T follicular helper cell (primary cell): ENCODE measurements at regions not wholly inside any gene's neighbourhood (a gene's known extent, or its start where the extent isn't known, plus 50 kb on each side); places are given as distances from the start of the nearest gene placed in this dataset.

Source experiments
- DNase-seq: peaks from one replicate; pipeline ENCODE4 v3.0.0-alpha.2; 2020; ENCODE audit warnings: low read depth

- DNase-seq: no peak
Measured at GRCh38 chr22:47944941-47945340, 1182.5 kb downstream of the TBC1D22A start.

GRCh38 chr22:47943729-47944700 lies 1181.6 kb downstream of the TBC1D22A start:
- no peak for DNase-seq

- DNase-seq: no peak
Measured at GRCh38 chr22:47940211-47940610, 1177.8 kb downstream of the TBC1D22A start.

GRCh38 chr22:47933891-47934290 lies 1171.4 kb downstream of the TBC1D22A start:
- no peak for DNase-seq

- DNase-seq: no peak
Measured at GRCh38 chr22:47933226-47933625, 1170.8 kb downstream of the TBC1D22A start.

- no peak for DNase-seq
Measured at GRCh38 chr22:47929646-47930185, 1167.3 kb downstream of the TBC1D22A start.

- DNase-seq: no peak
Measured at GRCh38 chr22:47929073-47929472, 1166.6 kb downstream of the TBC1D22A start.

- no peak for DNase-seq
Measured at GRCh38 chr22:47928631-47929030, 1166.2 kb downstream of the TBC1D22A start.

- no peak for DNase-seq
Measured at GRCh38 chr22:47927648-47928210, 1165.3 kb downstream of the TBC1D22A start.

- no peak for DNase-seq
Measured at GRCh38 chr22:47923011-47923427, 1160.6 kb downstream of the TBC1D22A start.

GRCh38 chr22:47921906-47922305 lies 1159.5 kb downstream of the TBC1D22A start:
- DNase-seq: no peak

- no peak for DNase-seq
Measured at GRCh38 chr22:47920380-47920959, 1158.0 kb downstream of the TBC1D22A start.

GRCh38 chr22:47919893-47920292 lies 1157.4 kb downstream of the TBC1D22A start:
- DNase-seq: no peak

GRCh38 chr22:47919001-47919441 lies 1156.6 kb downstream of the TBC1D22A start:
- no peak for DNase-seq

- DNase-seq: no peak
Measured at GRCh38 chr22:47918276-47918921, 1155.9 kb downstream of the TBC1D22A start.

GRCh38 chr22:47914481-47915097 lies 1152.1 kb downstream of the TBC1D22A start:
- DNase-seq: no peak

GRCh38 chr22:47902646-47903180 lies 1140.3 kb downstream of the TBC1D22A start:
- no peak for DNase-seq

GRCh38 chr22:47901911-47902310 lies 1139.5 kb downstream of the TBC1D22A start:
- DNase-seq: no peak

- DNase-seq: no peak
Measured at GRCh38 chr22:47899894-47900293, 1137.4 kb downstream of the TBC1D22A start.

GRCh38 chr22:47898946-47899345 lies 1136.5 kb downstream of the TBC1D22A start:
- DNase-seq: no peak

- no peak for DNase-seq
Measured at GRCh38 chr22:47891609-47892008, 1129.2 kb downstream of the TBC1D22A start.
